Islet of Langerhans (tissue), 1 donor: ENCODE measurements at regions not wholly inside any gene's neighbourhood (a gene's known extent, or its start where the extent isn't known, plus 50 kb on each side); places are given as distances from the start of the nearest gene placed in this dataset.
"Not testable (repeated sequence)": the region's sequence is repeated elsewhere in the genome, so short reads cannot be mapped to it uniquely, and the experiment has no call there.

ENCODE experiments used
- FAIRE-seq: peaks from one replicate; lab custom pipeline; 2011; peaks lifted over from hg19 to GRCh38; lab: Jason Lieb, UNC

GRCh38 chr3:76532158-76532822 lies 507.6 kb upstream of the ROBO2 start:
- FAIRE-seq = no peak

GRCh38 chr3:76533710-76534109 lies 506.2 kb upstream of the ROBO2 start:
- not testable (repeated sequence) for FAIRE-seq

- not testable (repeated sequence) for FAIRE-seq
These were observed 502.0 kb upstream of the ROBO2 start for GRCh38 chr3:76537857-76538256.

GRCh38 chr3:76547674-76548073 lies 492.2 kb upstream of the ROBO2 start:
- no peak for FAIRE-seq

- no peak for FAIRE-seq
These were observed 489.2 kb upstream of the ROBO2 start for GRCh38 chr3:76550522-76551201.

- no peak for FAIRE-seq
These were observed 488.2 kb upstream of the ROBO2 start for GRCh38 chr3:76551739-76552138.

GRCh38 chr3:76552653-76553052 lies 487.2 kb upstream of the ROBO2 start:
- no peak for FAIRE-seq

- FAIRE-seq = no peak
These were observed 485.2 kb upstream of the ROBO2 start for GRCh38 chr3:76554707-76555106.

GRCh38 chr3:76561494-76562236 lies 478.2 kb upstream of the ROBO2 start:
- no peak for FAIRE-seq

GRCh38 chr3:76565496-76566210 lies 474.2 kb upstream of the ROBO2 start:
- FAIRE-seq = no peak

GRCh38 chr3:76566211-76566534 lies 473.7 kb upstream of the ROBO2 start:
- no peak for FAIRE-seq

- no peak for FAIRE-seq
These were observed 473.0 kb upstream of the ROBO2 start for GRCh38 chr3:76566904-76567303.

GRCh38 chr3:76570436-76571057 lies 469.4 kb upstream of the ROBO2 start:
- FAIRE-seq = peak; percentile 98

GRCh38 chr3:76576201-76576600 lies 463.7 kb upstream of the ROBO2 start:
- FAIRE-seq = no peak

GRCh38 chr3:76582098-76582497 lies 457.8 kb upstream of the ROBO2 start:
- no peak for FAIRE-seq

- FAIRE-seq = no peak
These were observed 457.1 kb upstream of the ROBO2 start for GRCh38 chr3:76582632-76583378.

- peak; percentile 90 for FAIRE-seq
These were observed 454.0 kb upstream of the ROBO2 start for GRCh38 chr3:76585794-76586392.

GRCh38 chr3:76586471-76586870 lies 453.4 kb upstream of the ROBO2 start:
- FAIRE-seq = no peak

GRCh38 chr3:76610150-76610549 lies 429.7 kb upstream of the ROBO2 start:
- FAIRE-seq = no peak

GRCh38 chr3:76615719-76616118 lies 424.2 kb upstream of the ROBO2 start:
- FAIRE-seq = no peak

GRCh38 chr3:76624164-76624563 lies 415.7 kb upstream of the ROBO2 start:
- no peak for FAIRE-seq
